ENCODE measurements at regions not wholly inside any gene's neighbourhood (a gene's known extent, or its start where the extent isn't known, plus 50 kb on each side); places are given as distances from the start of the nearest gene placed in this dataset.

DNA sequence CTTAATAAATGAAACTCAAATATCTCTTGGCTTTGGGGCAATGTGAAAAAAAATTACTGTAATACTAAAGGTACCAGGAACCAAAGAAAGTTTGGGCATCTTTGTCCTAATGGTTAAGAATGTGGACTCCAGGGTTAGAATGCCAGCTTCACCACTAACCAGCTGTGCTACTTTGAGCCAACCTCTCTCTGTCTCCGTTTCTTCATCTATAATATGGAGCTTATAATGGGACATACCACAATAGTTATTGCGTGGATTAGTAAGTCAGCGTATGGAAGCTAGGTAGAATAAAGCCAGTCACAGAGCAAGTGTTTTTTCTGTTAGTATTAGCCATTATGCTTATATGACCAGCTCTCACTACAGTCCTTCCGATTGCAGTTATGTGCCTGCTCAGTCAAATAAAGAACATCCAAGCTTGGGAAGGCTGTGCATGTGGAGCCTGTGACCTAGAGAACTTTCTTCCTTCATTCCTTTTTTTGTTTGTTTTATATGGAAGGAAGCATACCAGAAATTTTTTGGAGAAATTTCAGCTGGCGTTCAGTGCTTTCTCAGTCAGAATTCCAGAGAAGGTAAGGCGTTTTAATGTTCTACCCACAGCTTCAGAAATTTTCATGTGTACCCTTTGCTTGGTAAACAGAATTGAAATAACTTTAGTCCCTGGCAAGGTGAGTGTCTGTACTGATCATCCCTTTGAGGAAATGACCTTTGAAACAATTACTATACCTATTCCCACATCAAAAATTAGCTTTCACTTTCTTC, 114.0 kb upstream of the RND3 start:
- no peak for DNase-seq (ENCODE audit: low spot score)
- ATAC-seq: peak; percentile 79

GRCh38 chr2:150599889-150600288, 112.4 kb upstream of the RND3 start:
- no peak for DNase-seq (ENCODE audit: low spot score)
- no peak for ATAC-seq

GRCh38 chr2:150598383-150598782, 110.9 kb upstream of the RND3 start:
- peak; percentile 77 for DNase-seq (ENCODE audit: low spot score)

DNA sequence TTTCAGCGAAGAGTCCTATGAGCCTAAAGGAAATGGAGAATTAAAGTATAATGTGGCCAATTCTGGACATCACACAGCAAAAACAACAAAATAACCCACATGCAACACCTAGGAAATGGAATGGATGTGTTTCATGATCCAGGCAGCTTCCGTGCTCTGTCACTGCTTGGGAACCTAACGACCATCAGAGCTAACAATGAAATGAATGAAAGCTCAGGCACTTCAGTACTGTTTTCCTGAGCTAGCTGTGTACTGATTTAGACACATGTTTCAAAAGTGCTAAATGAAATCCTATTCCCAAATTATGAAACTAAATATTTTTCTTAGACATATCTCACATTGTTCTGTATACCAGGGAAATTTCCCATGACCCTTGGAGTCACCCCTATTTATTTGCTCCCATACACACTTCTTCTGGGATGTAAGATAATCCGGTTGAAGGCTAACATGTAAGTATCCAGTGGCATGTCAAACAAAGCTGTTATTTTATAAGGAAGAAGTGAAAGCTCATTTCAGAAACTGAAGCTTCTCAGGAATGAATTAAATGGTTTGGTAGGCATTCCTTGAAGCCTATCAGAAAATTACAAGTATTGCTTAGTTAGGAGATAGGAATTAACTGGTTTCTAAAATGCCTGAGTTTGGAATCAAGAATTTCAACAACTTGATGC, 108.5 kb upstream of the RND3 start:
- DNase-seq (ENCODE audit: low spot score): no peak

More at GRCh38 chr2:150598383-150598782, 110.9 kb upstream of the RND3 start:
- ATAC-seq: peak; percentile 85

GRCh38 chr2:150594299-150594698, 106.8 kb upstream of the RND3 start:
- ATAC-seq (no peak), DNase-seq (ENCODE audit: low spot score) (no peak)

More for the DNA sequence above, 108.5 kb upstream of the RND3 start:
- no peak for ATAC-seq

- DNase-seq (ENCODE audit: low spot score): no peak
- ATAC-seq: no peak
These were observed 104.2 kb upstream of the RND3 start for GRCh38 chr2:150591496-150592285.

DNA sequence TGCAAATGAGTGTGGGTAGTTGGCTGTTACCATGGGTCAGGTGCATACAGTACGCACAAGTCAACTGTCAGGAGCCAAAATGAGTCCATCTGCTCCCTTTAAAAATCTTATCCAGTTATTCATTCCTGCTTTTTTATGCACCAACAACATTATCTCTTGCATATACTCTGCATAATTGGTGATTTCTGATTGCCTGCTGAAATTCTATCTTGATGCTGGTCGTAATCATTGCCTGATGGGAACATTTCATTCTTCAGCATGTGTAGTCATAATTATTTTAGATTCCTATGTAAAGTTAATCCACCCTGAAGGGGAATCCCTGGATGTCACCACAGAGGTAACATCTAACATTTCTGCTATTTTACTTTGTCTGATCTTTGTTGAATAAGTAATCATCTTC, 102.2 kb upstream of the RND3 start:
- no peak for DNase-seq (ENCODE audit: low spot score)
- no peak for ATAC-seq

DNA sequence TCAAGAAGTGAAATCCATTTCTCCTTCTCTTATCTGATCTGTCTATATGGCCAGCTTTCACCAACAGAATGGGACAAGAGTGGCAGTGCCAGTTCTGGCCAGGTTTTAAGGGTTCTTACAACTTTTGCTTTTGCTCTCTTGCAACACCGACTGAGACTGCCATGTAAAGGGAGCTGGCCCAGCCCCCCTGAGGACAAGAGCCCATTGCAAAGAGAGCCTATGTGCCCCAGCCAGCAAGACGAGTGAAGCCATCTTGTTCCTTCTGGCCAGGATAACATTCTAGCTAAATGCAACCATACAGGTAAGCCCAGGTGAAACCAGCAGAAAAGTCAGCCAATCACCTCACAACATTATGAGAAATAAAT, 101.0 kb upstream of the RND3 start:
- no peak for DNase-seq (ENCODE audit: low spot score)
- ATAC-seq: peak; percentile 57

DNA sequence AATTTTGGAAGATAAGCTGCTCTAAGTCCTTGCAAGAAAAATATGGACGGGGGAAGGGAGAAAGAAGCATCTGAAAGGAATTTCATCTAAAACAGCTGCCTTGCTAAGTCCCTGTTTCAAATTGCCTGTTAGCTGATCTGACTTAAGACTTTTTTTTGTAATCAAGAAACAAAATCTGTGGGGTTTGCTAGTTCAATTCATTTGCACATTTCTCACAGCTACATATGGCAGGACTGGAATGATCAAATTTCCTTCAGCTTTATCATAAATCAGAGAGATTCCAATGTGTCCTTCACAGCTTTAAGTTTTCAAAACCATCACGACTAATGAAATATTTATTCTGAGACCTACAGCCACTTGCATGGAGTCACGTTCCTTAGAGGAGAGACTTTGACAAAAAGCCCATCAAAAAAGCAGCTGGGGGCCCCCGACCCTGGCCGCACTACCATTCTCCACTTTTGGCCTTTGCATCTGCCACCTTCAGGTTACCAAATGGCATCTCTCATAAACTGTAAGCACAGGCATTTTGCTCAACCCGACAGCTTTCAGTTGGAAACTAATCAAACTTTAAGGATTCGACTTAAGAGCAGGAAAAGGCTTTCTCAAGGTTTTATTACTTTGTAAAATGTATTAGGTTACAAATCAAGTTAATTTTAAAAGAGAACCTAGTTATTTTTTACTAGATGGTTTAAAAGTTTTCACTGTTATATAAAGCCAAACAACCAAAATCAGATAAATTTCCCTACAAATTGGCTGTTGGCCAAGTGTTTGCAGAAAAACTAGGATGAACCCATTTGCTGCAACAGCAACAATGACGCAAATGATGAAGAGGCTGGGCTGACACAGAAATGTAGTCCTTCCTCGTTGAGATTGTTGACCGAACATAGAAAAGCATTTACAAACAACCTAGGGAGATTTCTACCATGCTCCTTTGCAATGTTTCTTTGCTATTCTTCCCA, 100.4 kb upstream of the RND3 start:
- DNase-seq (ENCODE audit: low spot score) (peak; percentile 67), ATAC-seq (peak; percentile 82)

GRCh38 chr2:150586858-150587257, 99.4 kb upstream of the RND3 start:
- DNase-seq (ENCODE audit: low spot score) (peak; percentile 46), ATAC-seq (peak; percentile 77)

DNA sequence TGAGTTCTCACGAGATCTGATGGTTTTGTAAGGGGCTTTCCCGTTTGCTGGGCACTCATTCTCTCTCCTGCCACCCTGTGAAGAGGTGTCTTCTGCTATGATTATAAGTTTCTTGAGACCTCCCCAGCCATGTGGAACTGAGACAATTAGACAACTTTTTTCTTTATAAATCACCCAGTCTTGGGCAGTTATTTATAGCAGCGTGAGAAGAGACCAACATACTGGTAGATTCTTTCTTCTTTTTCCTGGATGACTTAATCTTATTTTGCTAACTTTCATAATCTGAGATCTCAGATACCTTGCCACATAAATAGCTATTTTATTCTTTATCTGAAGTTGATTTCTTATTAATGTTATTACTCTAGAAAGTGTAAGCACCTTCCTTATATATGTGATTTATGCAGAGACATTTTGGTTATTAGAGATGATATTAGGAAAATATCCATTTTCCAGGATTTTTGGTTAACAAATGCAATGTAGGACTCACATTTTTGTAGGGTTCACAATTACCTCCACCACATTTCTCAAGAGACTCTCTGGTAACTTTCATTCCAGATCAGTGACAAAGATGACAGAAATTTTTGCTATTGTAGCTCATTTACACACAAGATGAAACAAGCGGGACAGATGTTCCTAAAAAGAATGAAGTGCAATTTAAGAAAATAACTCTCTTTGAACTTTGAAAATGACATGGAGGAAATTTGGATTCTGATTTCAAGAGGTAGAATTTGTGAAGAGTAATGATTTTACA, 97.9 kb upstream of the RND3 start:
- no peak for DNase-seq (ENCODE audit: low spot score)
- no peak for ATAC-seq

DNA sequence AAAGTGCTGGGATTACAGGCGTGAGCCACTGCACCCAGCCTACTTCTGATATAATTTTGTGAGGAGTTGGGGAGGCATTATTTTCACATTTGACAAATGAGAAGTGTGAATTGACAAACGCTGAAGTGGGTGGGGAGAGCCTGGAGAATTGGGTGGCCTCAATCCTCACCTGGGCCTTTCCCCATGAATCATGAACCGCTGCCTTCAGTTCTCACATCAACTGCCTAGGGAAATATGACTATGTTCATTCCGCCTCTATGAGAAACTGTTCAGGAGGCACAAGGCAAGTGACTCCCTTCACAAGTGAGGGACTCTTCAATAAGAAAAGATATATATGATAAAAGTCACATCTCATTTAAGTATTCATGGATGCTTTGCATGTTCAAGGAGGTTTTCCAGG, 96.6 kb upstream of the RND3 start:
- DNase-seq (ENCODE audit: low spot score) (no peak), ATAC-seq (no peak)

DNA sequence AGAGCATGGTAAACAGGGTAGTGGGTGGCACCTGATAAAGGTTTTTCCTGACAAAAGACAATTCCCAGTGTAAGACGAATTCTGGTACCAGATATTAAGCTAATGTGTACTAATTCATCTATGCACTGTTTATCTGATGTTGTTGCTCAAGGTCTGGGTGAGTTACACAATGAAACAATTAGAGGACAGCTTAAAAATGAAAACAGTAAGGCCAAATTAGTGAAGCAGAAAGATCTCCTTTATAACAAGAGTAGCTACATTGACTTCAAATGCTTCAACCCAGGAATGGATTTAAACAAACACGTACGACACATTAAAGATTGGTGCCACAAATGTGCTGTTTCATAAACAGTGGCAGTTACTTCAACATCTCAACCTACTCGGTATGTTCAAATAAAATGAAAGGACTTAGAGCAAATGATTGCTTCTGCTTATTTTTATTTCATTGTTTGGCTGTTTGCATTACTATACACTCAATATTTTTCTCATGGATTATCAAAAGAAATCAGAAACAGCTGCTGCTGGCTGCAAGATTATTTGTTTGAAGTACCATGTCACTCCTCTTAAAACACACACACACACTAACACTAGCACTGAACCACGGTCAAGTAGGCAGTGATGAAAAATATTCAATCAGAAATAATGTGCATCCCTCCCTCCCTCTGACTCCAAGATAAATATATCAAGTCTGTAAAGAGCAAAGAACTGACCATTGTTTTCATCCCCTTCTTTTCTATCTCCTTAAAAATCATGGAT, 94.4 kb upstream of the RND3 start:
- ATAC-seq: no peak
- DNase-seq (ENCODE audit: low spot score): no peak

GRCh38 chr2:150578481-150578880, 91.0 kb upstream of the RND3 start:
- DNase-seq (ENCODE audit: low spot score): no peak
- ATAC-seq: no peak

- DNase-seq (ENCODE audit: low spot score): no peak
- no peak for ATAC-seq
These were observed 88.4 kb upstream of the RND3 start for GRCh38 chr2:150575861-150576260.

- DNase-seq (ENCODE audit: low spot score) (no peak), ATAC-seq (no peak)
These were observed 85.5 kb upstream of the RND3 start for GRCh38 chr2:150572961-150573395.

- DNase-seq (ENCODE audit: low spot score): no peak
These were observed 84.8 kb upstream of the RND3 start for GRCh38 chr2:150572194-150572766.

GRCh38 chr2:150571121-150571520, 83.7 kb upstream of the RND3 start:
- DNase-seq (ENCODE audit: low spot score) (no peak), ATAC-seq (no peak)

More at GRCh38 chr2:150572194-150572766, 84.8 kb upstream of the RND3 start:
- no peak for ATAC-seq

GRCh38 chr2:150570712-150571111, 83.2 kb upstream of the RND3 start:
- ATAC-seq: no peak
- no peak for DNase-seq (ENCODE audit: low spot score)

Data from left lobe of liver (tissue), 2 donors.